RWPE2 (cell line): ENCODE measurements at regions not wholly inside any gene's neighbourhood (a gene's known extent, or its start where the extent isn't known, plus 50 kb on each side); places are given as distances from the start of the nearest gene placed in this dataset.
A peak's percentile ranks its signal among the peaks of the same experiment; 100 is the strongest.

Experiments
- ATAC-seq: fragments of 200-7000 bp; cut with Tn5 transposase; 3 replicates; pipeline ENCODE4 v1.9.1; 2021; ENCODE audit warnings: low read depth
- DNase-seq: peaks from one replicate; pipeline ENCODE4 v3.0.0-alpha.2; 2020; ENCODE audit warnings: low spot score
- H3K27ac ChIP-seq: fragments of 450-650 bp; 2 replicates; pipeline ENCODE4 v1.5.1; 2017; ENCODE audit warnings: mild to moderate bottlenecking; ENCODE audit not compliant: poor library complexity, severe bottlenecking
- H3K27me3 ChIP-seq: fragments of 250-450 bp; sonication (Bioruptor Pico); 2 replicates; pipeline ENCODE4 v1.5.1; 2021; ENCODE audit warnings: mild to moderate bottlenecking, moderate library complexity; ENCODE audit not compliant: insufficient read depth, poor library complexity, severe bottlenecking
- H3K36me3 ChIP-seq: fragments of 250-450 bp; sonication (Bioruptor Pico); 2 replicates; pipeline ENCODE4 v1.5.1; 2020; ENCODE audit warnings: low read depth, mild to moderate bottlenecking, moderate library complexity
- H3K4me1 ChIP-seq: fragments of 250-450 bp; sonication (Bioruptor Pico); 2 replicates; pipeline ENCODE4 v1.5.1; 2021; ENCODE audit warnings: mild to moderate bottlenecking, moderate library complexity; ENCODE audit not compliant: insufficient read depth, poor library complexity, severe bottlenecking
- H3K4me3 ChIP-seq: fragments of 250-450 bp; sonication (Bioruptor Pico); 2 replicates; pipeline ENCODE4 v1.5.1; 2021; ENCODE audit warnings: mild to moderate bottlenecking, moderate library complexity; ENCODE audit not compliant: severe bottlenecking
- H3K9me3 ChIP-seq: fragments of 250-450 bp; sonication (Bioruptor Pico); 2 replicates; pipeline ENCODE4 v1.5.1; 2021; ENCODE audit warnings: mild to moderate bottlenecking, moderate library complexity; ENCODE audit not compliant: severe bottlenecking
- CTCF ChIP-seq: fragments of 450-650 bp; IDR thresholded peaks from one replicate; pipeline ENCODE4 v1.5.1; 2017; ENCODE audit warnings: mild to moderate bottlenecking, moderate library complexity; ENCODE audit not compliant: poor library complexity, severe bottlenecking

GRCh38 chr4:52248820-52249219 lies 197.7 kb downstream of the SPATA18 start:
- peak; percentile 93 for ATAC-seq
- no peak for TF ChIP-seq CTCF
- Histone ChIP-seq H3K27me3 (no peaks in the 10 kb centered on the region), H3K27ac (no peak overlapping the region), H3K4me1 (no peaks in the 10 kb centered on the region), H3K9me3 (no peaks in the 10 kb centered on the region), H3K36me3 (no peaks in the 10 kb centered on the region), H3K4me3 (no peak overlapping the region)
- DNase-seq, result no peak

DNA sequence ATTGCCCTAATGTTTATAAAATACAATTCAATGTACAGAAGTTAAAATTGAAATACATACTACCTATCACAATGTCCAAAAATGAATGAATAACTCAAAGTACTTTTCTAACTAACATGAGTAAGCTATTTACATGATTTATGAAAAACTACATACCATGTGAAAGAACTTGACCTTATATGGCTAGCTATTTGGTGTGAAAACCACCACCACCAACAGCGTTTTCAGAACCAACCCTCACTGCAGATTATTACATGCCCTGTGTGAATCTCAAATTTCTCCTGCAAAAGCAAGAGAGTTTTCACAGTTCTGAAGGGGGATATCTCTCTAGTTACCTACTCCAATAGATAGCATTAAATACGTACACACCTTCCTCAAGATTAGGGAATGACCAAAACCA lies 198.5 kb downstream of the SPATA18 start:
- DNase-seq (no peak), ATAC-seq (no peak)
- Histone ChIP-seq H3K4me1 (no peaks in the 10 kb centered on the region), H3K4me3 (no peak overlapping the region), H3K27me3 (no peaks in the 10 kb centered on the region), H3K9me3 (no peaks in the 10 kb centered on the region), H3K36me3 (no peaks in the 10 kb centered on the region), H3K27ac (no peak overlapping the region)
- no peak for TF ChIP-seq CTCF

- no peaks in the 10 kb centered on the region for H3K9me3 ChIP-seq
- no peak for TF ChIP-seq CTCF
- no peak overlapping the region for H3K4me3 ChIP-seq
- H3K36me3 ChIP-seq, result no peaks in the 10 kb centered on the region
- no peak for DNase-seq
- H3K27ac ChIP-seq, result no peak overlapping the region
- no peak for ATAC-seq
- no peaks in the 10 kb centered on the region for H3K4me1 ChIP-seq
- no peaks in the 10 kb centered on the region for H3K27me3 ChIP-seq
Measured at GRCh38 chr4:52250154-52250553, 199.1 kb downstream of the SPATA18 start.

- H3K4me1 ChIP-seq, result no peaks in the 10 kb centered on the region
- DNase-seq (no peak), ATAC-seq (no peak)
- H3K27ac ChIP-seq, result no peak overlapping the region
- no peaks in the 10 kb centered on the region for H3K36me3 ChIP-seq
- no peaks in the 10 kb centered on the region for H3K27me3 ChIP-seq
- H3K9me3 ChIP-seq, result no peaks in the 10 kb centered on the region
- H3K4me3 ChIP-seq, result no peak overlapping the region
- TF ChIP-seq CTCF, result no peak
Measured at GRCh38 chr4:52251864-52252263, 200.8 kb downstream of the SPATA18 start.

DNA sequence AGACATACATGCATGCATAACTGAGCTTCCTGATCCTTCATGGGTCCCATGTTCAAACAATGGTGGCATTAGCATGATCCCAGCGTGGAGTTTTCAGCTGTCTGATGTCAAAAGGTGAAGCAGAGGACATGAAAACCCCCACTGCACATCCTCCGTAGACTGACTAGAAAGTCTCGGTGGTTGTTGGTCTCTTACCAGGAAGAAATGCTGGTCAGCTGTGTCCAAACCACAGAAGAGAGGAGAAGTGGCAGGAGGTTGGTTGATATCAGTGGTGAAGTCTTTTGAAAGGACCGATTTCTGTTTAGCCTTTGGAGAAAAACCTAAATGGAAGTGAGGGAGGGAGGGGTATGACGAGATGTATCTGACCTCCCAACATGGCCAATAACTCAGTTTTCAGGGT lies 201.9 kb downstream of the SPATA18 start:
- no peaks in the 10 kb centered on the region for H3K4me1 ChIP-seq
- ATAC-seq (no peak), DNase-seq (no peak)
- H3K36me3 ChIP-seq, result no peaks in the 10 kb centered on the region
- no peaks in the 10 kb centered on the region for H3K27me3 ChIP-seq
- H3K27ac ChIP-seq, result no peak overlapping the region
- no peaks in the 10 kb centered on the region for H3K9me3 ChIP-seq
- H3K4me3 ChIP-seq, result no peak overlapping the region
- TF ChIP-seq CTCF, result no peak
